ENCODE measurements at regions not wholly inside any gene's neighbourhood (a gene's known extent, or its start where the extent isn't known, plus 50 kb on each side); places are given as distances from the start of the nearest gene placed in this dataset.

DNA sequence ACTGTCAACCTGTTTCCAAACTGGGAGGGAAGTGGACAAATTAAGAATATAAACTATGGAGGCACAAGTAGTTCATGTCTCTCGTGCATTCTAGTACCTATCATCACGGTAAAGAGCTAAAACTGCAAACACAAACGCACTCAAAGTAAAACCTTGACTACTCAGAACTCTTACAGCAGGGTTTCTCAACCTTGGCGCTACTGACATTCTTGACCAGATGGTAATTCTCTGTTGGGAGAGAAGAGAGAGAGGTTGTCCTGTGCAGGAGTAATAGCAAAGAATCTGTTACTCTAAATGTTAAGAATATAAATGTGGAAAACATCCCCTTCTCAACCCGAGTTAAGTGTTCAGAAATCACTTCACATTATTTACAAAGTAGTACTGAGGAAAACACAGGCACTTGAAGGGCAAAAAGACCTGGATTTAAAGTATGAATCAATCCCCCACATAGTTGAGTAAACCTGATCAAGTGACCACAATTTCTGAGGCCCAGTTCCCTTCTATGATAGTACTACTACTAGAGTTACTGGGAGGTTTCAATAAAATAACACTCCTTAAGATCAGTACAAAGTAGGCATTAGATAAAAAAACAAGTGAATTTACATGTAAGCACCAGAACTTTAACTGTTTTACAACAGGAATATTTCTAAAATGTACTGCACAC lies 73.1 kb upstream of the ARHGAP32 start:
- no peak for DNase-seq

DNA sequence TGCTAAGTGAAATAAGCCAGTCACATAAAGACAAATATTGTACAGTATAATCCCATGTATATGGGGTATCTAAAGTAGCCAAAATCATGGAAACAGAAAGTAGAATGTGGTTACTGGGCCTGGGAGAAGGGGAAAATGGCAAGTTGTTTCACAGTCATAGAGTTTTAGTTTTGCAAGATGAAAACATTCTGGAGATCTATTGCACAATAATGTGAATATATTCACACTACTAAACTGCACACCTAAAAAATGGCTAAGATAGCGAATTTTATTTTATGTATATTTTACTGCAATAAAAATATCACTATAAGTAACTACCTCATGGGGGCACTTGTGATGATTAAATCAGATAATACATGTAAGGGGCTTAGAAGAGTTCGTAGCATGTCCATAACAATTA lies 72.0 kb upstream of the ARHGAP32 start:
- no peak for DNase-seq

DNA sequence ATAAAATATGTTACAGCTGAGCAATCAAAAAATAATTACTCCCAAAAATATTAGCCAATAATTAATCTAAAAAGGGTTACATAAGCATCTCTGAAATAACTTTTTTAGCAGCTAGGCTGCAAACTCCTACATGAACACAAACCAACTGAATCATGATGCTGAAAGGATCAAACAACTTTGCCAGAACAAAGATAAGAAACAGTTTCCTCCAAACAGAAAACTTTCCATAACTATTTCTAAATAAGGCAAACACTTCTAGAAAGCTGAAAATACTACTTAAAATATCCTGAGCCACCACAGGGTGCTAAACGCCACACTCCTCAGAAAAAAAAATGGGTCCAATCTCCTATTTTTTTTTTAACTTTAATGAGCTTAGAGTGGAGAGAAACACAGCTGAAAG lies 68.6 kb upstream of the ARHGAP32 start:
- no peak for DNase-seq

DNA sequence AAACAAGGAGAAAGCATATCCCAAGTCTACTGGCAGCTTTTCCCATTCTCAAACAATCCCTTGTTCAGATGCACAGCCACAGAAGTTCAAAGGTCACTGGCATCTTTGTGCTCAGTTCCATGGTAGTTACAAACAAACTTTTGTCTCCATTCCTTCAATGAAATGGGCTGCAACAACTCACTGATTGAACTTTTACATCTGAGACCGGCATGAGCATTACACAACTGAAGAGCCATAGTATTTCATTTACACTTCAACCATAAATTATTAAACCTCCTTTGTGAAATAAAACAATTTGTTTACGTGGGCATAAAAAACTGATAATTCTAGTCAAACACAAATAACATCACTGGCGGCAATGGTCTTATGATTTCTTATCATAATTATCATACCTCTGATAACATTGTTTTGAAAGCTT lies 67.8 kb upstream of the ARHGAP32 start:
- DNase-seq, result no peak

DNA sequence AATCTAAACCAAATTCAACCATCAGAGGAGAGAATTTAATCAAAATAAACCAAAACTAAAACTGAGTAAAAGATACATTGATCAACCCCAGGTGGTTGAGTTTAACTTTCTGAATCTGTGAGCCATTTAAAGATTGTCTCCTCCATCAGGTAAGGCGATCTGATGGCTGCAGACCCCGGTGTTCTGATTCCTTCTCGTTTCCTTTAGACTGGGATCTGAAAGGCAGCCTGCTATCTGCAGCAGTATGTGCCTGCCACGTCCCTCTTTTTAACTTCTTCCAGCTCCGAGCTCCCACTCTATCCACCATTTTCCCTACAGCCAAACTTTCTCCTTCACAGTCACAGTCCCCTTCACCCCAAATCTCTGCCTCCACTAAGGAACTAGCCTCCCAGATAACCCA lies 66.1 kb upstream of the ARHGAP32 start:
- DNase-seq, result no peak

DNA sequence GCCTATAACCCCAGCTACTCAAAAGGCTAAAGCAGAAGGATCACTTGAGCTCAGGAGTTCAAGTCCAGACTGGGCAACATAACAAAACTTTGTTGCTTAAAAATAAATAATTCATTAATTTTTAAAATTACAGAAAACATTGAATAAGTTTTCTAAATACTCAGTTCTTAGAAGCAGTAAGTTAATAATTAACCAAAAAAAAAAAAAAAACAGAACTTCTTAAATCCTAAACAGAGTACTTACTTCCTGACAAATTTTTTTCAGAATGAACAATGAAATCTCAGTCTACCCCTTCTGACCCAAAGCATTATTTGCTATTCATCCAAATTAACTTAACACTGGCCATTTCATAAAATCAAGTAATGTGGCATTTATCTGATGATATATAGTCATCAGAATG lies 65.4 kb upstream of the ARHGAP32 start:
- no peak for DNase-seq

DNA sequence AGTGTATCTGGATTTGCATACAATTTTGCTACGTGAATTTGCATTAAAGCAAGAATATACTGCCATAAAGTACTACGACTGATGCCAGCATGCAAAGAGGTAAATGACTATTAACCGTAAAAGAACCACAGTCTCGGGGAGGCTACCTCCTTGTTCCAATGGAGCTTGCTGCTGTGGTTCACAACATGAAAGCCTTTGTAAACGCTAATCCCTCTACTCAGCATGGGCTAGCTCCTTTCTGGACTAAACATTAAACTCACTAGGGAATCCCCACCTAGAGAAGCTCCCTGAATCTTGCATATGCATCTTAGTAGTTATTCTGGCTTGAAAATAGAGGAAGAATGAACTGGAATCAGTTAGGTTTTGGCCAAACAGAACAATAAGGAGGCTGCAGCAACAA lies 60.5 kb upstream of the ARHGAP32 start:
- DNase-seq, result no peak

DNA sequence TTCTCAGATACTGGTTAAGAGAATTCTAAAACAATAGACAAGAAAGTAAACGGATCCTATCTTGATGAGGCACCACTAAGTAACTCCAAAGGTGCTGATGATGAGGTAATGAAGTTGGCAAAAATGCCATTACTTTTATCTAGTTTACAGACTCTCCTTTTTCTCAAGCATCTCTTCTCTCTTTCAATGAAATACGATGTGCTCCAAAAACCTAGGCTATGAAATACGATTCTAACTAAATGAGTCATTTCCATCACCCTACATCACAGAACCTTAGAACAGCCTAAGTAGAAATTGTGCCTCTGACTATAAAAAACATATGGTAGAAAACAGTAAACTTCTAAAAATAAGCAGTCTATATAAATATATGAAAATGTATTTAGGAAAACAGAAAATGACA lies 58.9 kb upstream of the ARHGAP32 start:
- DNase-seq, result no peak

DNA sequence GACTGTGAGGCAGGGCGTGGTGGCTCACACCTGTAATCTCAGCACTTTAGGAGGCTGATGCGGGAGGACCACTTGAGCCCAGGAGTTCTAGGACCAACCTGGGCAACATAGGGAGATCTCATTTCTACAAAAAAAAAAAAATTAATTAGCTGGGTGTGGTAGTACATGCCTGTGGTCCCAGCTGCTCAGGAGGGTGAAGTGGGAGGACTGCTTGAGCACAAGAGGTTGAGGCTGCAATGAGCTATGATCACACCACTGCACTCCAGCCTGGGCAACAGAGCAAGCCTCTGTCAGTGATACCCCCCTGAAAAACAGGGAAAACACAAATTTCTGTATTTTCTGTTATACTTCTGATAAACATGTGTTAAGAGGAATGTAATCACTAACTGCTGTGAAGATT lies 57.8 kb upstream of the ARHGAP32 start:
- DNase-seq, result no peak

DNA sequence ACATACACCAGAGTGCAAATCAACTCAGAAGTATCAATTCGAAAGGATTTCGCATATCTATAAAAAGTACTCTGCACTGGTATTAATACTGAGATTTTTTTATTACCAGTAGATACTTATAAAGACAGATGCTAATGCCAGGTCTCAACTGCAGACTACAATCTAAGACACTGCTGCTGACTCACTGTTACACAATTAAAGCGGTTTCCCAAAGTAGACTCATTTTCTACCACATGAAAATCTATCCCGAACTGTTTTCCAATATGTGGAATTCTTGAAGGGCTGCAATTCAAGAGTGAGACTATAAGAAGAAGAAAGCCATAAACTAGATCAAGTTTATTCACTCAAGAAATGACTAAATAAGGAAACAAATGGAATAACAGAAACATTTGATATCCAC lies 57.2 kb upstream of the ARHGAP32 start:
- no peak for DNase-seq

DNA sequence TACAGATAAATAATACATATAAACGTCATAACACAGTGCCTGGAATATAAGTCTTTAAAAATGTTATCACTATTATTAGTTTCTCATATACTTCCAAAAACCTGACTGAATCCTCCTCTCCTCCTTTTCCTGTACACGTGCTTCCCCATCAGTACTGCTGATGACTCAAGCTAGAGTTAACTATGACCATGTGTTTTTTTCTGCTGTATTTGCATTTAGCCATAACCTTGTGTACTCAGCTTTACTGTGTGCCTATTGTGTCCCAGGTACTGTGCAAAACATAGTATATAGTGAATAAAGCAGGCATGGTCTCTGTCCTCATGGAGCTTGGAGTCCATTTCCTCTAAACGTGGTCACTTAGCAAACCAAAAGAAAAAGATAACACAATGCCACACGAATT lies 56.5 kb upstream of the ARHGAP32 start:
- no peak for DNase-seq

DNA sequence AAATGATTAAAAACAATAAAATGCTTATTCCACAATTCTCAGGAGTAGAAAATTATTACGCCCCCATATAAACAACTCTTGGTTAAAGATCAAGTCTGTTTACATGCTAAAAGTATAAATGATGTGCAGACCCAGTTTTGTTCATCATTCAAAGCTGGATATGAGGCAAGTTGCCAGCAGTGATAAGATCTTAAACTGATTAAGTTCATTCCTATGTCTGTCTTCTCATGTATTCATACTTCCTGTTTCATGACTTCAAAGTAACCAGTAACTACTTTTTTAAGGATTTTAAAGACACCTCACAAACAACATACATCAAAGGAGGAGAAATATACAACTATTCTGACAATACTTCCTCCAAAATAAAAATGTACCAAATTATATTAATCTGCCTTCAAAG lies 55.0 kb upstream of the ARHGAP32 start:
- DNase-seq, result no peak

DNA sequence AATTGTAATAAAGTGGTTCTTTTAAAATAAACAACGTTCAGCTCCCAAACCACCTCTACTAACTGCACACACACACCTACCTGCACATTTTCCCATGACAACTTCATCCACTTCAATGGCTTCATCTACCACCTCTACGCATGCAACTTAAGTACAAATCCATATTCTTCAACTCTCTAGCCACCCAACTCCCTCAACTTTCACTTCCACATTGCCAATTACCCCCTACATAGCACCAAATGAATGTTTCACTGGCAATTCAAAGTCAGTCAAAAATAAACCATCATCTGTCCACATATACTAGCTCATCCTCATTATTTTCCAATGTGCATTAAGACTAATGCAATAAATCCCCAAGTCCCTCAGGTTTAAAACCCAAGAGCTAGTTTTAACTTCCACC lies 50.7 kb upstream of the ARHGAP32 start:
- DNase-seq, result no peak

All from stimulated activated CD4-positive, alpha-beta T cell treated with anti-CD3 and anti-CD28 coated beads, Interleukin-4, amount 100 ng/mL, for 24 hours (primary cell).